ENCODE measurements at regions not wholly inside any gene's neighbourhood (a gene's known extent, or its start where the extent isn't known, plus 50 kb on each side); places are given as distances from the start of the nearest gene placed in this dataset.
"Not testable (repeated sequence)": the region's sequence is repeated elsewhere in the genome, so short reads cannot be mapped to it uniquely, and the experiment has no call there.

DNA sequence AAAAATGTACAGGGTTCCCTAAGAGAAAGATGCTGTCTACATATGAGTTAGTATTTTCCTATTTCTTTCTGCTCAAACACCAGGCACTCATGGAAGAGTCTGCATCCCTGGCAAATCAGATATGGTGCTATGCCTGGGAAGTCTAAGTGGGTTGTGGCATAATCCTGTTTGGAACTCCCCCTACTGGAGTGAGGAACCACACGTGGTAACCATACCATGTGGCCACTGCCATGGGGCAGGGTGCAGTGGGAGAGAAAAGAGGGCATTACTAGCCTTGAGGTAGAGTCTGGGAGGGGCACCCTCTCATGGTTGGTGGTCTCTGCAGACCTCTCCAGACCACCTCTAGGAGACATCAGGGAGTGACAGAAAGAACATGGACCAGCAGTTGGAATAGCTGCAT lies 257.9 kb upstream of the ATP5MC3 start:
- no peak for TF ChIP-seq POLR2A (IDR thresholded peaks at IDR 0.05; ENCODE audit: low read depth, low read length)
- DNase-seq (ENCODE audit: insufficient read length, low spot score), result no peak
- no peak for FAIRE-seq

- FAIRE-seq (no peak), DNase-seq (ENCODE audit: insufficient read length, low spot score) (no peak)
- TF ChIP-seq POLR2A (IDR thresholded peaks at IDR 0.05; ENCODE audit: low read depth, low read length), result no peak
These were observed 255.7 kb upstream of the ATP5MC3 start for GRCh38 chr2:175437167-175437566.

DNA sequence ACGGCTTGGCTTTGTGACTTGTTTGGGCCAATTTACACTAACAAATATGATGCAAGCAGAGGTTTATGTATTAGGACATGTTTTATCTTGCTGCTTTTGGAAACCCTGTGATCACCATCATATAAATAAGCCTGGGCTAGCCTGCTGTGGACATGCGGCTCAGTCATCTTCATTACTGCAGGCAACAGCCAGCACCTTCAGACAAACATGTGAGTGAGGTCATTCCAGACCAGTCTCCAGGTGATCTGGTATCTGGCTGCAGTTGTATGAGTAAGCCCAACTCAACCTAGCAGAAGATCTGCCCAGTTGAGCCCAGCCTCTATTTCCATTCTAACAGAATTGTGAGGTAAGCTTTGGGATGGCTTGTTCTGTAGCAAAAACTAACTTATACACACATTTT lies 254.6 kb upstream of the ATP5MC3 start:
- DNase-seq (ENCODE audit: insufficient read length, low spot score) (no peak), FAIRE-seq (no peak)
- no peak for TF ChIP-seq POLR2A (IDR thresholded peaks at IDR 0.05; ENCODE audit: low read depth, low read length)

DNA sequence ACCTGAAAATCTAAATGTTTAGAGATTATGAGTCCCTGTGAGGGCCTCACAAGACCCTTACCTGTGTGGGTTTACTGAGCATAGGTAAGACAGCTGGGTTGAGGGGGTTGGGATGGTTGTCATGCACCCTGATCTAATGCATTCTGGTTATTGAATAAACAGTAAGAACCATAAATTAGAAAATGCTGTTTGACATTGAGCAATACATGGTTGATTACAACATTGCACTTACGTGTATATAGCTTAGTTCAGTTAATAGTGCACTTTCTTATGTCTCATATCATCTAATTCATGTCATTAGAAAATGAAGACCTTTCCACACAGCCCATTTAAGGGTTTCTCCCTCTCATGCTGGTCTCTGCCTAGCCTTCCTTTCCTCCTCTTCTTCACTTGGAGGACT lies 253.5 kb upstream of the ATP5MC3 start:
- FAIRE-seq (no peak), DNase-seq (ENCODE audit: insufficient read length, low spot score) (no peak)
- no peak for TF ChIP-seq POLR2A (IDR thresholded peaks at IDR 0.05; ENCODE audit: low read depth, low read length)

DNA sequence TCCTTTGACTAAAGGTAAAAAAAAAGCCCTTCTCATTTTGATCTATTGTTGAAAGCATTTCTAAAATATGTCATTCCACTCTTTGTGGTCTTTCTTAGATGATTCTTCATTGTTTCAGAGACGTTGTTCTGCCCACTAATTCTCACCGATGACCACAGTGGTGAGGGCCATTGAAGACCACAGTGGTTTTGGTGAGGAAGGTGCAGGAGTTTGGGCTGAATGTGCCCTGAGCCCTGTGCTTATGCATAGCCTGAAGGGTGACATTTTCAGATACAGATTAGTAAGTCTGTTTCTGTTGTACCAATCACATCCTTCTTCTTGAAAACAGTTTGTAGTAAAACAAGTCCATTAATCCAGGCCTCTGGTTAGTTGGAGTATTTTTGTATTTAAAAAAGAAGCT lies 251.3 kb upstream of the ATP5MC3 start:
- no peak for FAIRE-seq
- DNase-seq (ENCODE audit: insufficient read length, low spot score), result no peak
- TF ChIP-seq POLR2A (IDR thresholded peaks at IDR 0.05; ENCODE audit: low read depth, low read length), result no peak

DNA sequence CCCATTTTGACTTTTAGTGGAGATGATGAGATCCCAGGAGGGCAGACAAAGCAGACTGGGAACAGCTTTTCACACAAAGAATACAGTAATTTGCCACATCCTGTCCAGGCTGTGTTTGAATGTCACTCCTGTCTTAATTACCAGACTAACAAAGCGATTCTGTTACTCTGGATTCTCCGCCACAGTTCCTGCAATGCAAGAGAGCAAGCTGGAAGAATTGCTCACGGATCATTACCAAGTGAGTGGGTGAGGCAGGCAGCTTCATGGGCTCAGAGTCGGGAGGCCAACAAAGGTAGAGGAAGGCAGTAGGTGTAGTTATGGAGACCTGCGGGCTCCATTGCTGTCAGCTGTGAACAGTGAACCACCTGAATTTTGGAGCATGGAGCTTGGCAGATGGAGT lies 250.5 kb upstream of the ATP5MC3 start:
- no peak for TF ChIP-seq POLR2A (IDR thresholded peaks at IDR 0.05; ENCODE audit: low read depth, low read length)
- FAIRE-seq (no peak), DNase-seq (ENCODE audit: insufficient read length, low spot score) (no peak)

DNA sequence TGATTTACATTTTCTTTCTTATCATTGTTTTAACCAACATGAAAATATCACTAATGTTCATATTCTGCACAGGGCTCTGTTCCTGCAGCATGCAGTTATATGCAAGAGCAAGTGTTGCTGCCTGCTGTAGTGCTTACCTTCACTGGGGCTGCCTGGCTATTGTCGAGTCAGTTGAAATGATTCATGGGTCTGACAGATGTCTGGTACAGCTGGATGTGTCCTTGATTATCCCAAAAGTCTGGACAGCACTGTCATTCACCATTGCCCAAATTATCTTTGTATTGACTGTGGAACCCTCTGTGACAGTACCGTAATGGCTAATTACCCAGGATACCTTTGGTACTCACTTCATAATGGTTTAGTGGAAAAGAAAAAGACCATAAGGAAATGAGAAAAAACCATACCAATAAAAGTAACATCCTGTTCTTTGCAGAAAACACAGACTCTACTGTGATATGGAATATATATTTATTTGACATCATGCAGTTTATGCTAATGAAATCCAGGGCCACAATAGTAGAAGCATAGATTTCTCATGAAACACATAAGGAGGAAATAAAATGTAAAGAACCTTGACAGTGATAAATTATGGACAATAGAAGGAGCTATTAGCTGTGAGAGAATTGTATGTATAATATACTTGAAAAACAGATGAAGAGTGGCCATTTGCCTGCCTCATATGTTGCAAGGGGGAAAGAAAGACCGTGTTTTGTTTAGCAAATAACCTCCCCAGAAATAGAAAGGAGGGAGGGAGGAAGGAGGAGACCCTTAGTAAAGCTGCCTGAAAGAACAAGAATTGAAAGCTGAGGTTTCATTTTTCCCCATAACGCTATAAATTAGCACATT lies 249.8 kb upstream of the ATP5MC3 start:
- FAIRE-seq, result no peak

DNA sequence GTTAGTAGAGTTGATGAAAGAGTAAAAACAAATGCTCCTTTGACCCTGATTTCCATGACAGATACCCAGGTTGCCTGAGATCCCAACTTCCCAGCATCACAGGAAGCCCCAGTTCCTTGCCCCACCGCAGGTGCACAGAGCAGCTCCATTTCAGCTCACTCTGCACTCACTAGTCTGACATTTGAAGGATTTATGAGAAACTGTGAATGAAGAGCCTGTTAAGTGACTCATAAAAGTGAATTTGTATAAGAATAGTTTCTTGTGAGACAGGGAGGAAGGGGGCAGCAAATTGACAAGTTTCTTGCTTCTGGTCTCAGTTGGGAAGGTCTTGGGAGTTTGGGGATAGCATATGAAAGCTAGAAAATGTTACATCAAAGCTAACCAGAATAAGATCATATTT lies 248.7 kb upstream of the ATP5MC3 start:
- no peak for TF ChIP-seq POLR2A (IDR thresholded peaks at IDR 0.05; ENCODE audit: low read depth, low read length)
- no peak for FAIRE-seq

More for the DNA sequence above, 249.8 kb upstream of the ATP5MC3 start:
- DNase-seq (ENCODE audit: insufficient read length, low spot score), result no peak
- no peak for TF ChIP-seq POLR2A (IDR thresholded peaks at IDR 0.05; ENCODE audit: low read depth, low read length)

GRCh38 chr2:175418224-175418835 lies 236.8 kb upstream of the ATP5MC3 start:
- no peak for TF ChIP-seq POLR2A (IDR thresholded peaks at IDR 0.05; ENCODE audit: low read depth, low read length)
- no peak for DNase-seq (ENCODE audit: insufficient read length, low spot score)
- no peak for FAIRE-seq

More for the DNA sequence above, 248.7 kb upstream of the ATP5MC3 start:
- DNase-seq (ENCODE audit: insufficient read length, low spot score), result no peak

DNA sequence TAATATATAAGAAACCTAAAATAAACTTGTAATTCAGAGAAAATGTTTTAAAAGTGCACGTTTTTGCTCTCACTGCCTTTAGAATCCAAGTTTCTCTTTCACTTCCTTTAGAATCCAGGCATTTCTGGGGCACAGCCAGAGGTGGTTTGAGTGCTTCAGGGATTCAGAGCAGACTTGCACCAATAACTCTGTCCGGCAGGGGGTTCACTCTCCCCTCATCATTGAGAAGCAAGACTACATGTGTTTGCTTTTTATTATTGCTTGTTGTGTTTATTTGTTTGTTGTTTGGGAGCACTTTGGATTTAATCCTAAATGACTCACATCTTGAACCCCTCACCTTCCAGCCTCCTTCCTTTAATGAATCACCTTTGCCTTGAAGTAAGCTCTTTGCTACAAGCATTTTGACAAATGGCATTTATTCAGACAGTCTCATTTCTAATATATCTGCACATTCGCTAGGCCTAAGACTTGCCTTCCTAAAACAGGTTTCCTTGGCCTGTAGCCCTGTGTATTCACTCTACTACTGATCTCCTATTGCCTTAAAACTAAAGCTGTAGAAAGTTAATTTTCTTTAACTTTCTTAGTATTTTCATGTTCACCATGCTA lies 233.5 kb upstream of the ATP5MC3 start:
- TF ChIP-seq POLR2A (IDR thresholded peaks at IDR 0.05; ENCODE audit: low read depth, low read length), result no peak
- FAIRE-seq (peak; percentile 86), DNase-seq (ENCODE audit: insufficient read length, low spot score) (peak; percentile 42)

GRCh38 chr2:175414191-175414881 lies 232.8 kb upstream of the ATP5MC3 start:
- DNase-seq (ENCODE audit: insufficient read length, low spot score), result no peak
- no peak for FAIRE-seq
- no peak for TF ChIP-seq POLR2A (IDR thresholded peaks at IDR 0.05; ENCODE audit: low read depth, low read length)

- FAIRE-seq; DNase-seq (ENCODE audit: insufficient read length, low spot score): not testable (repeated sequence)
These were observed 229.4 kb upstream of the ATP5MC3 start for GRCh38 chr2:175410941-175411340.

DNA sequence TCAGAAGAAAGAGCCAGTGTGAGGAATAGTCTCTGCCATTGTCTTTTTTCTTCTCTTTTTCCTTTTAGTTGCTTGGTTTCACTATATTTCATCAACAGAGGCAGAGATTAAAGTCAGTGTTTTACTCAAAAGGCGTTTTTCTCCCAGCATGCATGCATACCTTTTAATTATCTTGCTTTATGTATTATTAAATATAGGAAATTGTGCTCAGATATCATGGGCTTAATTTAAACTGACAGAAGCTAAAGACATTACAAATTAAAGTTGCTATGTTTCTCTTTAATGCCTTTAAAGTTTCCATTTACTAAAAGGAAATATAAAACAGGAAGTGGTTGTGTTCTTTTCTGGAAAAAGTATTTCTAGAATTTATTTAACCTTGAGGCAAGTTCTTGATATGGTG lies 223.3 kb upstream of the ATP5MC3 start:
- TF ChIP-seq POLR2A (IDR thresholded peaks at IDR 0.05; ENCODE audit: low read depth, low read length), result no peak
- DNase-seq (ENCODE audit: insufficient read length, low spot score), result no peak
- FAIRE-seq, result no peak

DNA sequence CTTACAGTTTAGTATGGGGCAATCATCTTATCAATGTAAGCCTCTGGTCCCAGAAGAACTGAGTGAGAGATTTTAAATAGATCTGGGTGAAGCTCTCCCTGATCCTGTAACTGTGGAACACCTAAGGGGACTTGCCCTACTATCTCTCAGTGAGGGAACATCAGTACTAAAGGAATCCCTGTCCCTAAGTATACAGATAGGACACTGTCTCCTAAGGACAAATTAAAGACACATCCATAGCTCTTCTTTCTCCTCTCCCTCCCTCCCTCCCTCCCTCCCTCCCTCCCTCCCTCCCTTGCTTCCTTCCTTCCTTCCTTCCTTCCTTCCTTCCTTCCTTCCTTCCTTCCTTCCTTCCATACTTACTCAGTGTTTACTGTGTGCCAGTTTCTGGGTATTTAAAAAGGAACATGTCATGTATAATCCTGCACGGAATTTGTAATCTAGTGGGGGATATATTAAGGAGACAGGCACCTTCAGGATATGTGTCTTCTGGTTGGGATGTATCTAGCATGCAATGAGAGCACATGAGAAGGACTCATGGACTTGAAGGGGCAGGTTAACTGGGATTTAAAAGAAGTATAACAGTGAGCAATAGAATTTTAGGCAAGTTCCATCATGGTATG lies 222.2 kb upstream of the ATP5MC3 start:
- no peak for DNase-seq (ENCODE audit: insufficient read length, low spot score)
- FAIRE-seq, result no peak
- no peak for TF ChIP-seq POLR2A (IDR thresholded peaks at IDR 0.05; ENCODE audit: low read depth, low read length)

Data from H54 (cell line).